LNCaP clone FGC (cell line): ENCODE measurements at regions not wholly inside any gene's neighbourhood (a gene's known extent, or its start where the extent isn't known, plus 50 kb on each side); places are given as distances from the start of the nearest gene placed in this dataset.

Source experiments
- DNase-seq: peaks from one replicate; pipeline ENCODE4 v3.0.0-alpha.2; 2011; ENCODE audit warnings: low read depth
- H3K4me3 ChIP-seq: 2 replicates; pipeline ENCODE4 v1.5.1; 2011; ENCODE audit warnings: mild to moderate bottlenecking, low read depth, low read length, control low read depth
- TF ChIP-seq, protein P1 (sequence below): IDR thresholded peaks from 2 replicates; pipeline ENCODE4 v1.5.1; 2012; ENCODE audit warnings: mild to moderate bottlenecking; ENCODE audit not compliant: control insufficient read depth, insufficient read depth; ENCODE audit errors: extremely low read depth

- TF ChIP-seq, protein P1, sequence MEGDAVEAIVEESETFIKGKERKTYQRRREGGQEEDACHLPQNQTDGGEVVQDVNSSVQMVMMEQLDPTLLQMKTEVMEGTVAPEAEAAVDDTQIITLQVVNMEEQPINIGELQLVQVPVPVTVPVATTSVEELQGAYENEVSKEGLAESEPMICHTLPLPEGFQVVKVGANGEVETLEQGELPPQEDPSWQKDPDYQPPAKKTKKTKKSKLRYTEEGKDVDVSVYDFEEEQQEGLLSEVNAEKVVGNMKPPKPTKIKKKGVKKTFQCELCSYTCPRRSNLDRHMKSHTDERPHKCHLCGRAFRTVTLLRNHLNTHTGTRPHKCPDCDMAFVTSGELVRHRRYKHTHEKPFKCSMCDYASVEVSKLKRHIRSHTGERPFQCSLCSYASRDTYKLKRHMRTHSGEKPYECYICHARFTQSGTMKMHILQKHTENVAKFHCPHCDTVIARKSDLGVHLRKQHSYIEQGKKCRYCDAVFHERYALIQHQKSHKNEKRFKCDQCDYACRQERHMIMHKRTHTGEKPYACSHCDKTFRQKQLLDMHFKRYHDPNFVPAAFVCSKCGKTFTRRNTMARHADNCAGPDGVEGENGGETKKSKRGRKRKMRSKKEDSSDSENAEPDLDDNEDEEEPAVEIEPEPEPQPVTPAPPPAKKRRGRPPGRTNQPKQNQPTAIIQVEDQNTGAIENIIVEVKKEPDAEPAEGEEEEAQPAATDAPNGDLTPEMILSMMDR, result no peak
- H3K4me3 ChIP-seq, result no peak overlapping the region
- no peak for DNase-seq
Observed at GRCh38 chr1:36730599-36730998, 247.9 kb upstream of the CSF3R start.

GRCh38 chr1:36729716-36730510, 247.2 kb upstream of the CSF3R start:
- TF ChIP-seq, protein P1, result no peak
- no peak for DNase-seq
- H3K4me3 ChIP-seq, result no peak overlapping the region

DNA sequence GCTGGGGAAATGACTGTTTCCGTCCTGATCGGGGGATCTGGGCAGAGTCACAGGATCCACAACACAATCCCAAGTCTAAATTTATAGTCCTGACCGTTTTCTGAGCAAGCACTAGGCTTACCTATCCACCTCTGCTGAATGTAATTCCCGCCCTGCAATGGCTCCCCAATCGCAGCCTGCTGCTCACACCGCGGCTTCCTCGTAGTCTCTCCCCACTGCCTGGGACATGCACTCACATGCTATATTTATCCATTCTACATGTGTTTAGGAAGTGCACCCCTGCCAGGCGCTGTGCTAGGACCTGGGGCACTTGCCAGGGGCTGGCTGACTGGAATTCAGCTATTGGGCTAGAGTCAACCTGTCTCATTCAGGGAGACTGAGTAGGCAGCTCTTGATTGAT, 246.6 kb upstream of the CSF3R start:
- H3K4me3 ChIP-seq, result no peak overlapping the region
- TF ChIP-seq, protein P1, result no peak
- no peak for DNase-seq

- H3K4me3 ChIP-seq, result no peak overlapping the region
- no peak for DNase-seq
- TF ChIP-seq, protein P1, result no peak
Observed at GRCh38 chr1:36728846-36729245, 246.1 kb upstream of the CSF3R start.

DNA sequence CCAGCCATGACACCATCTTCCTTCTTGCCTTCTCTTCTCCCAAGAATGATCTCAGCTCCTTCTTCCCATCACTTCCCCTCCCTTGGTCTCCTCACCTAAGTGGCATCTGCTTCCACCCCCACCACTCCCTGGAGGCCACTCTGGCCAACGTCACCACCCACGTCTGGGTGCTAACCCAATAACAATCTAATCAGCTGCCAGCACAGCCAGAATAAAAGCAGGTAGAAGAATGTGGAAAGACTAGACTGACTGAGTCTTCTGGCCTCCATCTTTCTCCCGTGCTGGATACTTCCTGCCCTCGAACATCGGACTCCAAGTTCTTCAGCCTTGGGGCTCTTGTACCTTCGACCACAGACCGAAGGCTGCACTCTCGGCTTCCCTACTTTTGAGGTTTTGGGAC, 245.3 kb upstream of the CSF3R start:
- no peak overlapping the region for H3K4me3 ChIP-seq
- DNase-seq, result no peak
- TF ChIP-seq, protein P1, result no peak

DNA sequence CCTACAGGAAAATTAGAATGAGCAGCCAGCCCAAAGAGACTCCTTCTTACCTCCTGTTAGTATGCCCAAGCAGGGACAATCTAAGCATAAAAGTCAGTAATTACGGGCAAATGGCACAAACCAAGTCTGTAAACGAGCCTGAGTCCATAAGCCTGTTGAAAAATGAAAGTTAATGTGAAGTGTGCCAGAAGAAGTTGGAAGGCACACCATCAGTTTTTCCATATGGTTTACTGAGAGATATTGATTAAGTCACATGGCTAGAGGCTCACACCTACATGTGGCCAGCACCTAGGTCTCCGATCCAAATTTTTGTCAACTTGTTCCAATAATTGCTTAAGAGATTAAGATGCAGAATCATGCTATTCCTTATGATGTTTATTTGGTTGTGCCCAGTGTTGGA, 242.4 kb upstream of the CSF3R start:
- TF ChIP-seq, protein P1, result no peak

GRCh38 chr1:36723813-36724212, 241.1 kb upstream of the CSF3R start:
- no peak overlapping the region for H3K4me3 ChIP-seq
- TF ChIP-seq, protein P1, result no peak
- DNase-seq, result no peak

More for the DNA sequence above, 242.4 kb upstream of the CSF3R start:
- DNase-seq, result no peak
- H3K4me3 ChIP-seq, result no peak overlapping the region
